Neural cell (in vitro differentiated cells): ENCODE measurements at regions not wholly inside any gene's neighbourhood (a gene's known extent, or its start where the extent isn't known, plus 50 kb on each side); places are given as distances from the start of the nearest gene placed in this dataset.

Experiments used
- EP300 ChIP-seq: fragments of 450-650 bp; conservative IDR thresholded peaks from 2 replicates; pipeline ENCODE4 v1.6.1; 2014; ENCODE audit warnings: antibody characterized with exemption, mild to moderate bottlenecking, moderate library complexity; ENCODE audit not compliant: poor library complexity, severe bottlenecking
- EZH2 ChIP-seq: fragments of 200-600, 300-800 bp; shearing (Covaris generic), sonication (generic); IDR thresholded peaks from 2 replicates; pipeline ENCODE4 v1.6.1; 2014; ENCODE audit warnings: antibody characterized with exemption, low read length, borderline replicate concordance, mild to moderate bottlenecking; ENCODE audit not compliant: insufficient read depth, poor library complexity, severe bottlenecking
- MXI1 ChIP-seq: fragments of 450-650 bp; conservative IDR thresholded peaks from 2 replicates; pipeline ENCODE4 v1.6.1; 2014; ENCODE audit warnings: antibody characterized with exemption, mild to moderate bottlenecking; ENCODE audit not compliant: poor library complexity, severe bottlenecking
- RAD21 ChIP-seq: fragments of 450-650 bp; conservative IDR thresholded peaks from 2 replicates; pipeline ENCODE4 v1.6.1; 2014; ENCODE audit warnings: antibody characterized with exemption, mild to moderate bottlenecking, moderate library complexity
- SMC3 ChIP-seq: fragments of 450-650 bp; conservative IDR thresholded peaks from 2 replicates; pipeline ENCODE4 v1.6.1; 2014; ENCODE audit warnings: antibody characterized with exemption, mild to moderate bottlenecking, moderate library complexity; ENCODE audit not compliant: poor library complexity
- TAF1 ChIP-seq: IDR thresholded peaks from 2 replicates; pipeline ENCODE4 v1.6.1; 2012; ENCODE audit warnings: low read depth
- TF ChIP-seq, protein P1 (sequence below): fragments of 450-650 bp; IDR thresholded peaks from 2 replicates; pipeline ENCODE4 v1.5.1; 2014; ENCODE audit warnings: antibody characterized with exemption, mild to moderate bottlenecking, moderate library complexity; ENCODE audit not compliant: poor library complexity, severe bottlenecking
- TF ChIP-seq, protein P2 (sequence below): IDR thresholded peaks from 2 replicates; pipeline ENCODE4 v1.6.1; 2012; ENCODE audit warnings: borderline replicate concordance

DNA sequence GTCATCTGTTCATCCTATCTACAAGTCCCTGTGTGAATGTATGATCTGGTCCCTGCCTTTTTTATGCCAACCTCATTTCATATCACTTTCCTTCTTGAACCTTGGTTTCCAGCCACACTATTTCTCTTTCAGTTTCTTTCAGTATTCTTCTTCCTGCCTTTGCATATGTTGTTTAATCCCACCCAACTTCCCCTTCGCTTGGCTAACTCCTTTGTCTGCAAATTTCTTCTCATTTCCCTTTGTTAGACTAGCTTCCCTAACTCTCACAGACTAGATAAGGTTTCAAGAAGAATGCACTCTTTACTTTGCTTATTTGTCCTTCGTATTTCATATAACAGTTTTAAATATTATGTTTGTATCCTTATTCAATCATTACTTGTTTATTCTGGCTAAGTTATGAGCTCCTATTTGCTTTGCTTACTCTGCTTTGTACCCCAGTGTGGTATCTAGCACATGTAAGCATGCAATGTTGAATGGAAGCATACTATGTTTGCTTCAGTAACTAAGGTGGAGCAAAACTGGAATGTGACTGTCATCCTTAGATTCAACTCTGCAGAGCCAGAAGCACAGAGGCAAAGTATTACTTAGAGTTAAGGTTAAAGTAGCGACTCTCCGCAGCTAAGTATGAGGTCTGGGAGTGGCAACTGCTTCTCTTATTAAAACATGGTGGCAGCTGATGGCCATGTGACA lies 681.3 kb downstream of the CPS1 start:
- no peak for TF ChIP-seq EZH2
- TF ChIP-seq, protein P1, sequence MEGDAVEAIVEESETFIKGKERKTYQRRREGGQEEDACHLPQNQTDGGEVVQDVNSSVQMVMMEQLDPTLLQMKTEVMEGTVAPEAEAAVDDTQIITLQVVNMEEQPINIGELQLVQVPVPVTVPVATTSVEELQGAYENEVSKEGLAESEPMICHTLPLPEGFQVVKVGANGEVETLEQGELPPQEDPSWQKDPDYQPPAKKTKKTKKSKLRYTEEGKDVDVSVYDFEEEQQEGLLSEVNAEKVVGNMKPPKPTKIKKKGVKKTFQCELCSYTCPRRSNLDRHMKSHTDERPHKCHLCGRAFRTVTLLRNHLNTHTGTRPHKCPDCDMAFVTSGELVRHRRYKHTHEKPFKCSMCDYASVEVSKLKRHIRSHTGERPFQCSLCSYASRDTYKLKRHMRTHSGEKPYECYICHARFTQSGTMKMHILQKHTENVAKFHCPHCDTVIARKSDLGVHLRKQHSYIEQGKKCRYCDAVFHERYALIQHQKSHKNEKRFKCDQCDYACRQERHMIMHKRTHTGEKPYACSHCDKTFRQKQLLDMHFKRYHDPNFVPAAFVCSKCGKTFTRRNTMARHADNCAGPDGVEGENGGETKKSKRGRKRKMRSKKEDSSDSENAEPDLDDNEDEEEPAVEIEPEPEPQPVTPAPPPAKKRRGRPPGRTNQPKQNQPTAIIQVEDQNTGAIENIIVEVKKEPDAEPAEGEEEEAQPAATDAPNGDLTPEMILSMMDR: no peak
- TF ChIP-seq, protein P2, sequence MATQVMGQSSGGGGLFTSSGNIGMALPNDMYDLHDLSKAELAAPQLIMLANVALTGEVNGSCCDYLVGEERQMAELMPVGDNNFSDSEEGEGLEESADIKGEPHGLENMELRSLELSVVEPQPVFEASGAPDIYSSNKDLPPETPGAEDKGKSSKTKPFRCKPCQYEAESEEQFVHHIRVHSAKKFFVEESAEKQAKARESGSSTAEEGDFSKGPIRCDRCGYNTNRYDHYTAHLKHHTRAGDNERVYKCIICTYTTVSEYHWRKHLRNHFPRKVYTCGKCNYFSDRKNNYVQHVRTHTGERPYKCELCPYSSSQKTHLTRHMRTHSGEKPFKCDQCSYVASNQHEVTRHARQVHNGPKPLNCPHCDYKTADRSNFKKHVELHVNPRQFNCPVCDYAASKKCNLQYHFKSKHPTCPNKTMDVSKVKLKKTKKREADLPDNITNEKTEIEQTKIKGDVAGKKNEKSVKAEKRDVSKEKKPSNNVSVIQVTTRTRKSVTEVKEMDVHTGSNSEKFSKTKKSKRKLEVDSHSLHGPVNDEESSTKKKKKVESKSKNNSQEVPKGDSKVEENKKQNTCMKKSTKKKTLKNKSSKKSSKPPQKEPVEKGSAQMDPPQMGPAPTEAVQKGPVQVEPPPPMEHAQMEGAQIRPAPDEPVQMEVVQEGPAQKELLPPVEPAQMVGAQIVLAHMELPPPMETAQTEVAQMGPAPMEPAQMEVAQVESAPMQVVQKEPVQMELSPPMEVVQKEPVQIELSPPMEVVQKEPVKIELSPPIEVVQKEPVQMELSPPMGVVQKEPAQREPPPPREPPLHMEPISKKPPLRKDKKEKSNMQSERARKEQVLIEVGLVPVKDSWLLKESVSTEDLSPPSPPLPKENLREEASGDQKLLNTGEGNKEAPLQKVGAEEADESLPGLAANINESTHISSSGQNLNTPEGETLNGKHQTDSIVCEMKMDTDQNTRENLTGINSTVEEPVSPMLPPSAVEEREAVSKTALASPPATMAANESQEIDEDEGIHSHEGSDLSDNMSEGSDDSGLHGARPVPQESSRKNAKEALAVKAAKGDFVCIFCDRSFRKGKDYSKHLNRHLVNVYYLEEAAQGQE: no peak
- TF ChIP-seq RAD21: no peak
- TF ChIP-seq SMC3: no peak
- TF ChIP-seq EP300: no peak
- no peak for TF ChIP-seq MXI1
- no peak for TF ChIP-seq TAF1
